ENCODE measurements at regions not wholly inside any gene's neighbourhood (a gene's known extent, or its start where the extent isn't known, plus 50 kb on each side); places are given as distances from the start of the nearest gene placed in this dataset.
"Not testable (repeated sequence)": the region's sequence is repeated elsewhere in the genome, so short reads cannot be mapped to it uniquely, and the experiment has no call there.

- Histone ChIP-seq H3K27ac (ENCODE audit: low read length) (no peak overlapping the region), H3K36me3 (ENCODE audit: control insufficient read depth in 1 of 2, insufficient read depth in 2 of 2, low read length in 2 of 2) (no peaks in the 10 kb centered on the region), H3K4me1 (ENCODE audit: control insufficient read depth in 1 of 2, insufficient read depth in 2 of 2, low read length in 2 of 2) (peaks cover 0 to 4% of the 10 kb centered on the region in 2 donors), H3K9me3 (ENCODE audit: control insufficient read depth in 1 of 2, low read length in 2 of 2) (no peaks in the 10 kb centered on the region), H3K4me3 (ENCODE audit: low read depth in 1 of 2, low read length in 2 of 2) (no peak overlapping the region), H3K27me3 (ENCODE audit: low read depth, low read length) (no peaks in the 10 kb centered on the region)
These were observed 93.3 kb upstream of the FANCL start for GRCh38 chr2:58334414-58334813.

GRCh38 chr2:58325296-58325895 lies 84.3 kb upstream of the FANCL start:
- not testable (repeated sequence) for H3K4me1 ChIP-seq (ENCODE audit: control insufficient read depth in 1 of 2, insufficient read depth in 2 of 2, low read length in 2 of 2); H3K4me3 ChIP-seq (ENCODE audit: low read depth in 1 of 2, low read length in 2 of 2); H3K36me3 ChIP-seq (ENCODE audit: control insufficient read depth in 1 of 2, insufficient read depth in 2 of 2, low read length in 2 of 2); H3K27ac ChIP-seq (ENCODE audit: low read length); H3K27me3 ChIP-seq (ENCODE audit: low read depth, low read length); H3K9me3 ChIP-seq (ENCODE audit: control insufficient read depth in 1 of 2, low read length in 2 of 2)

GRCh38 chr2:58319481-58319880 lies 78.4 kb upstream of the FANCL start:
- Histone ChIP-seq H3K27me3 (ENCODE audit: low read depth, low read length) (no peaks in the 10 kb centered on the region), H3K9me3 (ENCODE audit: control insufficient read depth in 1 of 2, low read length in 2 of 2) (no peaks in the 10 kb centered on the region), H3K4me1 (ENCODE audit: control insufficient read depth in 1 of 2, insufficient read depth in 2 of 2, low read length in 2 of 2) (no peaks in the 10 kb centered on the region), H3K27ac (ENCODE audit: low read length) (no peak overlapping the region), H3K4me3 (ENCODE audit: low read depth in 1 of 2, low read length in 2 of 2) (no peak overlapping the region), H3K36me3 (ENCODE audit: control insufficient read depth in 1 of 2, insufficient read depth in 2 of 2, low read length in 2 of 2) (no peaks in the 10 kb centered on the region)

- H3K4me1 ChIP-seq (ENCODE audit: control insufficient read depth in 1 of 2, insufficient read depth in 2 of 2, low read length in 2 of 2); H3K9me3 ChIP-seq (ENCODE audit: control insufficient read depth in 1 of 2, low read length in 2 of 2); H3K36me3 ChIP-seq (ENCODE audit: control insufficient read depth in 1 of 2, insufficient read depth in 2 of 2, low read length in 2 of 2); H3K4me3 ChIP-seq (ENCODE audit: low read depth in 1 of 2, low read length in 2 of 2); H3K27ac ChIP-seq (ENCODE audit: low read length); H3K27me3 ChIP-seq (ENCODE audit: low read depth, low read length): not testable (repeated sequence)
These were observed 77.8 kb upstream of the FANCL start for GRCh38 chr2:58318949-58319348.

GRCh38 chr2:58313926-58314325 lies 72.8 kb upstream of the FANCL start:
- Histone ChIP-seq H3K4me1 (ENCODE audit: control insufficient read depth in 1 of 2, insufficient read depth in 2 of 2, low read length in 2 of 2) (no peaks in the 10 kb centered on the region), H3K27ac (ENCODE audit: low read length) (no peak overlapping the region), H3K4me3 (ENCODE audit: low read depth in 1 of 2, low read length in 2 of 2) (no peak overlapping the region), H3K36me3 (ENCODE audit: control insufficient read depth in 1 of 2, insufficient read depth in 2 of 2, low read length in 2 of 2) (no peaks in the 10 kb centered on the region), H3K9me3 (ENCODE audit: control insufficient read depth in 1 of 2, low read length in 2 of 2) (no peaks in the 10 kb centered on the region), H3K27me3 (ENCODE audit: low read depth, low read length) (no peaks in the 10 kb centered on the region)

GRCh38 chr2:58308435-58308834 lies 67.3 kb upstream of the FANCL start:
- Histone ChIP-seq H3K4me3 (ENCODE audit: low read depth in 1 of 2, low read length in 2 of 2) (no peak overlapping the region), H3K4me1 (ENCODE audit: control insufficient read depth in 1 of 2, insufficient read depth in 2 of 2, low read length in 2 of 2) (no peaks in the 10 kb centered on the region), H3K27ac (ENCODE audit: low read length) (no peak overlapping the region), H3K9me3 (ENCODE audit: control insufficient read depth in 1 of 2, low read length in 2 of 2) (no peaks in the 10 kb centered on the region), H3K36me3 (ENCODE audit: control insufficient read depth in 1 of 2, insufficient read depth in 2 of 2, low read length in 2 of 2) (no peaks in the 10 kb centered on the region), H3K27me3 (ENCODE audit: low read depth, low read length) (no peaks in the 10 kb centered on the region)

- H3K27ac ChIP-seq (ENCODE audit: low read length) = no peak overlapping the region
- H3K36me3 ChIP-seq (ENCODE audit: control insufficient read depth in 1 of 2, insufficient read depth in 2 of 2, low read length in 2 of 2) = no peaks in the 10 kb centered on the region
- no peaks in the 10 kb centered on the region for H3K27me3 ChIP-seq (ENCODE audit: low read depth, low read length)
- H3K4me1 ChIP-seq (ENCODE audit: control insufficient read depth in 1 of 2, insufficient read depth in 2 of 2, low read length in 2 of 2) = no peaks in the 10 kb centered on the region
- H3K9me3 ChIP-seq (ENCODE audit: control insufficient read depth in 1 of 2, low read length in 2 of 2) = no peaks in the 10 kb centered on the region
- H3K4me3 ChIP-seq (ENCODE audit: low read depth in 1 of 2, low read length in 2 of 2) = no peak overlapping the region
These were observed 63.7 kb upstream of the FANCL start for GRCh38 chr2:58304843-58305242.

- no peaks in the 10 kb centered on the region for H3K36me3 ChIP-seq (ENCODE audit: control insufficient read depth in 1 of 2, insufficient read depth in 2 of 2, low read length in 2 of 2)
These were observed 58.0 kb upstream of the FANCL start for GRCh38 chr2:58299123-58299522.

GRCh38 chr2:58293056-58293455 lies 51.9 kb upstream of the FANCL start:
- no peak overlapping the region for H3K27ac ChIP-seq (ENCODE audit: low read length)
- H3K4me3 ChIP-seq (ENCODE audit: low read depth in 1 of 2, low read length in 2 of 2) = no peak overlapping the region
- no peaks in the 10 kb centered on the region for H3K27me3 ChIP-seq (ENCODE audit: low read depth, low read length)
- no peaks in the 10 kb centered on the region for H3K9me3 ChIP-seq (ENCODE audit: control insufficient read depth in 1 of 2, low read length in 2 of 2)
- H3K36me3 ChIP-seq (ENCODE audit: control insufficient read depth in 1 of 2, insufficient read depth in 2 of 2, low read length in 2 of 2) = no peaks in the 10 kb centered on the region
- H3K4me1 ChIP-seq (ENCODE audit: control insufficient read depth in 1 of 2, insufficient read depth in 2 of 2, low read length in 2 of 2) = no peaks in the 10 kb centered on the region

More at GRCh38 chr2:58299123-58299522, 58.0 kb upstream of the FANCL start:
- Histone ChIP-seq H3K4me3 (ENCODE audit: low read depth in 1 of 2, low read length in 2 of 2) (no peak overlapping the region), H3K9me3 (ENCODE audit: control insufficient read depth in 1 of 2, low read length in 2 of 2) (no peaks in the 10 kb centered on the region), H3K27me3 (ENCODE audit: low read depth, low read length) (no peaks in the 10 kb centered on the region), H3K27ac (ENCODE audit: low read length) (no peak overlapping the region), H3K4me1 (ENCODE audit: control insufficient read depth in 1 of 2, insufficient read depth in 2 of 2, low read length in 2 of 2) (no peaks in the 10 kb centered on the region)

- Histone ChIP-seq H3K27me3 (ENCODE audit: low read depth, low read length) (no peaks in the 10 kb centered on the region), H3K4me3 (ENCODE audit: low read depth in 1 of 2, low read length in 2 of 2) (no peak overlapping the region), H3K27ac (ENCODE audit: low read length) (no peak overlapping the region), H3K4me1 (ENCODE audit: control insufficient read depth in 1 of 2, insufficient read depth in 2 of 2, low read length in 2 of 2) (no peaks in the 10 kb centered on the region), H3K9me3 (ENCODE audit: control insufficient read depth in 1 of 2, low read length in 2 of 2) (no peaks in the 10 kb centered on the region), H3K36me3 (ENCODE audit: control insufficient read depth in 1 of 2, insufficient read depth in 2 of 2, low read length in 2 of 2) (no peaks in the 10 kb centered on the region)
These were observed 50.8 kb upstream of the FANCL start for GRCh38 chr2:58291726-58292438.
